ENCODE measurements at regions not wholly inside any gene's neighbourhood (a gene's known extent, or its start where the extent isn't known, plus 50 kb on each side); places are given as distances from the start of the nearest gene placed in this dataset.

- no peak overlapping the region for H3K4me3 ChIP-seq (ENCODE audit: low read depth, low read length)
- TF ChIP-seq CTCF (conservative IDR thresholded peaks at IDR 0.05; ENCODE audit: low read depth, low read length): peak; percentile 94
- peak; percentile 74 for DNase-seq (ENCODE audit: low read depth)
Measured at GRCh38 chr17:77494664-77495435, 354.1 kb downstream of the SEC14L1 start.

- no peak for TF ChIP-seq CTCF (conservative IDR thresholded peaks at IDR 0.05; ENCODE audit: low read depth, low read length)
Measured at GRCh38 chr17:77495575-77495974, 354.8 kb downstream of the SEC14L1 start.

GRCh38 chr17:77496401-77496801 lies 355.6 kb downstream of the SEC14L1 start:
- H3K4me3 ChIP-seq (ENCODE audit: low read depth, low read length): no peak overlapping the region
- no peak for TF ChIP-seq CTCF (conservative IDR thresholded peaks at IDR 0.05; ENCODE audit: low read depth, low read length)
- no peak for DNase-seq (ENCODE audit: low read depth)

More at GRCh38 chr17:77495575-77495974, 354.8 kb downstream of the SEC14L1 start:
- H3K4me3 ChIP-seq (ENCODE audit: low read depth, low read length): no peak overlapping the region
- DNase-seq (ENCODE audit: low read depth): no peak

- no peak overlapping the region for H3K4me3 ChIP-seq (ENCODE audit: low read depth, low read length)
- no peak for TF ChIP-seq CTCF (conservative IDR thresholded peaks at IDR 0.05; ENCODE audit: low read depth, low read length)
- no peak for DNase-seq (ENCODE audit: low read depth)
Measured at GRCh38 chr17:77496831-77497577, 356.2 kb downstream of the SEC14L1 start.

- DNase-seq (ENCODE audit: low read depth): no peak
- TF ChIP-seq CTCF (conservative IDR thresholded peaks at IDR 0.05; ENCODE audit: low read depth, low read length): no peak
- H3K4me3 ChIP-seq (ENCODE audit: low read depth, low read length): no peak overlapping the region
Measured at GRCh38 chr17:77497578-77497934, 356.8 kb downstream of the SEC14L1 start.

GRCh38 chr17:77498091-77498741 lies 357.4 kb downstream of the SEC14L1 start:
- TF ChIP-seq CTCF (conservative IDR thresholded peaks at IDR 0.05; ENCODE audit: low read depth, low read length): no peak
- no peak overlapping the region for H3K4me3 ChIP-seq (ENCODE audit: low read depth, low read length)
- no peak for DNase-seq (ENCODE audit: low read depth)
